Smooth muscle cell (in vitro differentiated cells): ENCODE measurements at regions not wholly inside any gene's neighbourhood (a gene's known extent, or its start where the extent isn't known, plus 50 kb on each side); places are given as distances from the start of the nearest gene placed in this dataset.

Experiments
- DNase-seq: peaks from one replicate; lab custom pipeline; 2025; ENCODE audit not compliant: unreplicated experiment; lab: John Stamatoyannopoulos, UW
- H2AFZ ChIP-seq: fragments of 200-600 bp; sonication (generic); 2 replicates; pipeline ENCODE4 v1.6.0; 2016; ENCODE audit warnings: antibody characterized with exemption, low read depth, mild to moderate bottlenecking
- H3F3A ChIP-seq: fragments of 200-600 bp; sonication (generic); 2 replicates; pipeline ENCODE4 v1.6.0; 2017; ENCODE audit warnings: antibody characterized with exemption, low read depth
- H3K27ac ChIP-seq: fragments of 200-600 bp; sonication (generic); 2 replicates; pipeline ENCODE4 v1.5.1; 2016; ENCODE audit warnings: low read depth, mild to moderate bottlenecking
- H3K27me3 ChIP-seq: fragments of 200-600 bp; sonication (generic); 2 replicates; pipeline ENCODE4 v1.6.1; 2016; ENCODE audit warnings: low read depth, mild to moderate bottlenecking
- H3K36me3 ChIP-seq: fragments of 200-600 bp; sonication (generic); 2 replicates; pipeline ENCODE4 v1.5.1; 2016; ENCODE audit warnings: low read depth
- H3K4me1 ChIP-seq: fragments of 200-600 bp; sonication (generic); 2 replicates; pipeline ENCODE4 v1.5.1; 2016; ENCODE audit warnings: low read depth
- H3K4me2 ChIP-seq: fragments of 200-600 bp; sonication (generic); 2 replicates; pipeline ENCODE4 v1.6.0; 2016; ENCODE audit warnings: mild to moderate bottlenecking
- H3K4me3 ChIP-seq: fragments of 200-600 bp; sonication (generic); 2 replicates; pipeline ENCODE4 v1.5.1; 2016; ENCODE audit warnings: mild to moderate bottlenecking
- H3K79me2 ChIP-seq: fragments of 200-600 bp; sonication (generic); 2 replicates; pipeline ENCODE4 v1.6.0; 2016; ENCODE audit warnings: low read depth, mild to moderate bottlenecking
- H3K9ac ChIP-seq: fragments of 200-600 bp; sonication (generic); 2 replicates; pipeline ENCODE4 v1.6.0; 2016; ENCODE audit warnings: low read depth
- H3K9me3 ChIP-seq: fragments of 200-600 bp; sonication (generic); replicated peaks from 2 replicates; pipeline ENCODE4 v1.5.1; 2016; ENCODE audit warnings: low read depth
- H4K20me1 ChIP-seq: fragments of 200-600 bp; sonication (generic); 2 replicates; pipeline ENCODE4 v1.6.0; 2016; ENCODE audit warnings: low read depth
- CTCF ChIP-seq: fragments of 200-600 bp; sonication (generic); IDR thresholded peaks from 2 replicates; pipeline ENCODE4 v1.5.1; 2017; ENCODE audit warnings: borderline replicate concordance, mild to moderate bottlenecking, antibody characterized with exemption; ENCODE audit not compliant: insufficient read depth, poor library complexity, severe bottlenecking
- WGBS: methylation state at CpG from one replicate; pipeline ENCODE4 v1.1.7; 2016; ENCODE audit warnings: low lambda C conversion rate; 5-methylcytosine and 5-hydroxymethylcytosine counted together

- Histone ChIP-seq H3K9me3 (no peaks in the 10 kb centered on the region), H4K20me1 (no peaks in the 10 kb centered on the region), H3K9ac (no peak overlapping the region), H3K4me1 (no peaks in the 10 kb centered on the region), H3K4me3 (no peak overlapping the region), H3K4me2 (no peak overlapping the region), H2AFZ (no peak overlapping the region), H3K27ac (no peak overlapping the region), H3K36me3 (no peaks in the 10 kb centered on the region), H3F3A (no peaks in the 10 kb centered on the region), H3K27me3 (no peaks in the 10 kb centered on the region), H3K79me2 (no peaks in the 10 kb centered on the region)
- TF ChIP-seq CTCF = no peak
- WGBS = 99% methylated on average over 15 of the region's 15 CpGs
- no peak for DNase-seq
Measured at GRCh38 chr16:88325087-88325750, 57.5 kb upstream of the ZNF469 start.

DNA sequence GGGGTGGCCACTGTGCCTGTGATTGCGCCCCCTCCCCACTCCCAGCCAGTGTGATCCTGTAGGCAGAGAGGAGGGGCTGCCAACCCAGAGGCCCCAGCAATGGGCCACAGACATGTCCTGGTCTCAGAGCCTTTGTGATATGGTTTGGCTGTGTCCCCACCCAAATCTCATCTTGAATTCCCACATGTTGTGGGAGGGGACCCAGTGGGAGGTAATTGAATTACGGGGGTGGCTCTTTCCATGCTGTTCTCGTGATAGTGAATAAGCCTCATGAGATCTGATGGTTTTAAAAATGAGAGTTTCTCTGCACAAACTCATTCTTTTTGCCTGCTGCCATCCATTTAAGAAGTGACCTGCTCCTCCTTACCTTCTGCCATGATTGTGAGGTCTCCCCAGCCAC lies 56.8 kb upstream of the ZNF469 start:
- Histone ChIP-seq H3K79me2 (no peaks in the 10 kb centered on the region), H3K36me3 (no peaks in the 10 kb centered on the region), H3K9me3 (no peaks in the 10 kb centered on the region), H3K27me3 (no peaks in the 10 kb centered on the region), H3K4me2 (no peak overlapping the region), H4K20me1 (no peaks in the 10 kb centered on the region), H3K9ac (no peak overlapping the region), H3K4me3 (no peak overlapping the region), H3K27ac (no peak overlapping the region), H3K4me1 (no peaks in the 10 kb centered on the region), H3F3A (no peaks in the 10 kb centered on the region), H2AFZ (no peak overlapping the region)
- no peak for DNase-seq
- WGBS = 89% methylated on average over 3 of the region's 3 CpGs
- TF ChIP-seq CTCF = no peak

DNA sequence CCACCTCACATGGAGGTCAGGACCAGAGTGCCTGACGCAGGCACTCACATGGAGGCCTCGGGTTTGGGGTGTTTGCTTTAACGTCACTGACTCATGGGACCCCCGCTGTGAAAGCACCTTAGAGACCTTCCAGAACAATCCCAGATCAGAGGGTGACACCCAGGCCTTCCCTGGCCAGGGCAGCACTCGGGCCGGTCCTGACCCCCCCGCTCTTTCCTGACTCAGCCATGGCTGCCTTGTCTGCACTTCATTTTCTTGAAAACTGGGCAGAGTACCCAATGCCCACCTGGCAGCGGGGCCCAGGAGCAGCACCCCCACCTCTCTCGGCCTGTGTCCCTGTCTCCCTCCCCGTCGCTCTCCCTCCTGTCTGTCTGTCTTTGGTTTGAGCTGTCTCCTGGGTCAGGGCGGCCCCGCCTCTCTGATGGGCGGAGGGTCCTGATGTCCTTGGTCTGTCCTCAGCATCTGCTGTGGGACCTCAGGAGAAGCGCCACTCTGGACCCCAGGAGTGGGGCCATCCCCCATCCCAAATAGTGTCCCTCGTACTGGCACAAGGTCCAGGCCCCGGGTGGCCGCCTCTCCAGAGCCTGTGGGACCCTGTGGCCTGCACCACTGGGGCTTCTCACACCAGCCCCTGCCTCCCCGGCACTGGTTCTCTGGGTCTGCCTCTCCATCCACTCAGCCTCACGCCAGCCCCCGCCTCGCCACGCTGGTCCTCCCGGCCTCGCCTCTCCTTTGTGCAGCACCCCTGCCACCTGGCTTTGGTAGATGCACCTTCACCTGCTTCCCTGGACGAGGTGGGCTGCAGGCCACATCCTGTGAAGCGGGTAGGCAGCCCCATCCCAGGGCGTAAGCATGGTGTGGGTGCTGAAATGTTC lies 55.9 kb upstream of the ZNF469 start:
- Histone ChIP-seq H3K4me1 (no peaks in the 10 kb centered on the region), H3K4me2 (no peak overlapping the region), H3K4me3 (no peak overlapping the region), H3K79me2 (no peaks in the 10 kb centered on the region), H3K9me3 (no peaks in the 10 kb centered on the region), H3K36me3 (no peaks in the 10 kb centered on the region), H3F3A (no peaks in the 10 kb centered on the region), H3K27ac (no peak overlapping the region), H4K20me1 (no peaks in the 10 kb centered on the region), H3K9ac (no peak overlapping the region), H2AFZ (no peak overlapping the region), H3K27me3 (no peaks in the 10 kb centered on the region)
- no peak for DNase-seq
- 95% methylated on average over 28 of the region's 28 CpGs for WGBS
- no peak for TF ChIP-seq CTCF
